Astrocyte (in vitro differentiated cells and primary cell): ENCODE measurements at regions not wholly inside any gene's neighbourhood (a gene's known extent, or its start where the extent isn't known, plus 50 kb on each side); places are given as distances from the start of the nearest gene placed in this dataset.

Experiments
- DNase-seq: peaks from one replicate; pipeline ENCODE4 v3.0.0-alpha.2; 2010; ENCODE audit warnings: low read depth
- FAIRE-seq: peaks from 2 replicates; lab custom pipeline; 2011; peaks lifted over from hg19 to GRCh38; lab: Jason Lieb, UNC
- H2AFZ ChIP-seq: 2 replicates; pipeline ENCODE4 v1.6.0; 2012; ENCODE audit warnings: low read depth, low read length, inconsistent platforms
- H3K27ac ChIP-seq: 2 replicates; pipeline ENCODE4 v1.5.1; 2011; ENCODE audit warnings: low read depth, low read length, inconsistent platforms
- H3K27me3 ChIP-seq: 2 replicates; pipeline ENCODE4 v1.6.0; 2011; ENCODE audit warnings: low read length, inconsistent platforms; ENCODE audit not compliant: insufficient read depth
- H3K36me3 ChIP-seq: 2 replicates; pipeline ENCODE4 v1.5.1; 2011; ENCODE audit warnings: low read length, inconsistent platforms; ENCODE audit not compliant: insufficient read depth
- H3K4me1 ChIP-seq: 2 replicates; pipeline ENCODE4 v1.5.1; 2011; ENCODE audit warnings: low read length, inconsistent platforms; ENCODE audit not compliant: insufficient read depth
- H3K4me2 ChIP-seq: 2 replicates; pipeline ENCODE4 v1.6.0; 2012; ENCODE audit warnings: low read length, inconsistent platforms
- H3K4me3 ChIP-seq: 2 replicates; pipeline ENCODE4 v1.5.1; 2011; ENCODE audit warnings: low read depth, mild to moderate bottlenecking, low read length, inconsistent platforms; ENCODE audit not compliant: insufficient read depth
- H3K79me2 ChIP-seq: 2 replicates; pipeline ENCODE4 v1.6.0; 2012; ENCODE audit warnings: mild to moderate bottlenecking, low read length, inconsistent platforms; ENCODE audit not compliant: insufficient read depth
- H3K9ac ChIP-seq: 2 replicates; pipeline ENCODE4 v1.6.0; 2012; ENCODE audit warnings: mild to moderate bottlenecking, low read length, inconsistent platforms
- H3K9me3 ChIP-seq: 2 replicates; pipeline ENCODE4 v1.5.1; 2012; ENCODE audit warnings: low read depth, mild to moderate bottlenecking, low read length, inconsistent platforms; ENCODE audit not compliant: insufficient read depth
- H4K20me1 ChIP-seq: 2 replicates; pipeline ENCODE4 v1.6.0; 2012; ENCODE audit warnings: low read length, inconsistent platforms; ENCODE audit not compliant: insufficient read depth
- H3K27ac Mint-ChIP-seq: one replicate; pipeline ENCODE4 v1.8.0; 2021; ENCODE audit warnings: mild to moderate bottlenecking, mixed read lengths; ENCODE audit not compliant: unreplicated experiment
- H3K27me3 Mint-ChIP-seq: one replicate; pipeline ENCODE4 v1.8.0; 2021; ENCODE audit warnings: low read depth, mixed read lengths; ENCODE audit not compliant: unreplicated experiment
- H3K36me3 Mint-ChIP-seq: one replicate; pipeline ENCODE4 v1.8.0; 2021; ENCODE audit warnings: low read depth, mixed read lengths; ENCODE audit not compliant: unreplicated experiment
- H3K4me1 Mint-ChIP-seq: one replicate; pipeline ENCODE4 v1.8.0; 2021; ENCODE audit warnings: low read depth, mixed read lengths; ENCODE audit not compliant: unreplicated experiment
- H3K4me3 Mint-ChIP-seq: one replicate; pipeline ENCODE4 v1.8.0; 2021; ENCODE audit warnings: mild to moderate bottlenecking, moderate library complexity, mixed read lengths; ENCODE audit not compliant: unreplicated experiment
- H3K9me3 Mint-ChIP-seq: one replicate; pipeline ENCODE4 v1.8.0; 2021; ENCODE audit warnings: mild to moderate bottlenecking, mixed read lengths; ENCODE audit not compliant: unreplicated experiment
- EZH2 ChIP-seq: IDR thresholded peaks from 2 replicates; pipeline ENCODE4 v1.6.1; 2012; ENCODE audit warnings: mild to moderate bottlenecking, low read length, inconsistent platforms; ENCODE audit not compliant: insufficient read depth
- TF ChIP-seq, protein P1 (sequence below): IDR thresholded peaks from 2 replicates; pipeline ENCODE4 v1.5.1; 2011; ENCODE audit warnings: low read depth, mild to moderate bottlenecking, inconsistent platforms, low read length, moderate library complexity; ENCODE audit not compliant: insufficient read depth

DNA sequence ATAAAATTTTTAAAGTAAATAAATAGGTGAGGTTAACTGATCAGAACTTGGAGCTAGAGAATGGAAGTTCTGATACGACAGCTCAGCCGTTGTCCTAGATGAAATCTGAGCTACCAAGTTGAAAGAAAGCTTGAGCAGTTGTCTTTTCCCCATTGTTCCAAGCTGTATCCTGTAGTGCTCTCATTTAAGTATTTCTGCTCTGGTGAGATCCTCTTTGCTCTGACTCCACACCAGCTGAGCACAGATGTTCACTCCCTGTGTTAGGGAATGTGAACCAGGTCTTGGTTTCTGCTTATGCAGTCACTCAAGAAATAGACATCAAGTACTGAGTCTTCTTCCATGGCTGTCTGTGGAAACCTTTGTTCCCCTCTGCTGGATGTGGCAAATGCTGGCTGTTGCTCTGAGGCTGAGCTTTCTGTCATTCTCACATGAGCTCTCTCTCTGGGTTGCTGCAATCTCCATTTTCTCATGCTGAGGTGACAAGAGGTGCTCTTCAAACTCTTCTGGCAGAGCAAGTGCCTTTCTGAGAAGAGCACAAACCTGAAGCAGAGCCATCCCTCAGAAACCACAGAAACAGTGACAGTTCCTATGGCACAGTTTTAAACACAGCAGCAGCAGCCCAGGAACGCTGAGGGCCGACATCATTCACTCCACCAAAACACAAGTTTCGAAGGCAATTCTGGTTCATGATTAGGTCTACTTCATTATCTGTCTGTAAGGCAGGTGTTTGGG, 194.1 kb downstream of the SP3 start:
- no peak for TF ChIP-seq EZH2
- TF ChIP-seq, protein P1, sequence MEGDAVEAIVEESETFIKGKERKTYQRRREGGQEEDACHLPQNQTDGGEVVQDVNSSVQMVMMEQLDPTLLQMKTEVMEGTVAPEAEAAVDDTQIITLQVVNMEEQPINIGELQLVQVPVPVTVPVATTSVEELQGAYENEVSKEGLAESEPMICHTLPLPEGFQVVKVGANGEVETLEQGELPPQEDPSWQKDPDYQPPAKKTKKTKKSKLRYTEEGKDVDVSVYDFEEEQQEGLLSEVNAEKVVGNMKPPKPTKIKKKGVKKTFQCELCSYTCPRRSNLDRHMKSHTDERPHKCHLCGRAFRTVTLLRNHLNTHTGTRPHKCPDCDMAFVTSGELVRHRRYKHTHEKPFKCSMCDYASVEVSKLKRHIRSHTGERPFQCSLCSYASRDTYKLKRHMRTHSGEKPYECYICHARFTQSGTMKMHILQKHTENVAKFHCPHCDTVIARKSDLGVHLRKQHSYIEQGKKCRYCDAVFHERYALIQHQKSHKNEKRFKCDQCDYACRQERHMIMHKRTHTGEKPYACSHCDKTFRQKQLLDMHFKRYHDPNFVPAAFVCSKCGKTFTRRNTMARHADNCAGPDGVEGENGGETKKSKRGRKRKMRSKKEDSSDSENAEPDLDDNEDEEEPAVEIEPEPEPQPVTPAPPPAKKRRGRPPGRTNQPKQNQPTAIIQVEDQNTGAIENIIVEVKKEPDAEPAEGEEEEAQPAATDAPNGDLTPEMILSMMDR, result no peak
- H3K4me2 ChIP-seq, result no peak overlapping the region
- H3K36me3 Mint-ChIP-seq, result no peaks in the 10 kb centered on the region

DNA sequence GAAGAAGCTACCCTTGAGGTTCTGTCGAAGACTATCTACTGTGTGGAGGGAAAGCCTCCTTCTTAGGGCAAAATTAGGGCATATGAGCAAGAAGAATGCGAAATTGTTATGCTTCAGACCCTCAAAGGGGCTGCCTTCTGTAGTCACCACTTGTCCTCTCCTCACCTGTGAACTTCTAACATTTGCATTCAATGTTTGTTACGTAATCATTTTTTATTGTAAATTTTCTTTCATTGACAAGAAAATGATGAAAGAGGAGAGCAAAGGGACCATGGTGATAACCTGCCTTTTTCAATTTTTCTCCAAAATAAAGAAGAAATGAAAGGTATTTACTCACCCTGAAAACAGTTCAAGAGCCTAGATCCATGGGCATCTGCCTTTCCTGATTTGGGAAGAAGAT, 193.0 kb downstream of the SP3 start:
- no peak overlapping the region for H3K27ac ChIP-seq
- H3K27me3 Mint-ChIP-seq, result peaks cover 14% of the 10 kb centered on the region
- H3K4me1 Mint-ChIP-seq, result no peaks in the 10 kb centered on the region
- DNase-seq (no peak), FAIRE-seq (no peak)
- no peaks in the 10 kb centered on the region for H3K9me3 ChIP-seq
- no peaks in the 10 kb centered on the region for H3K9me3 Mint-ChIP-seq
- no peaks in the 10 kb centered on the region for H3K36me3 ChIP-seq
- H3K4me2 ChIP-seq, result no peak overlapping the region
- H2AFZ ChIP-seq, result no peak overlapping the region
- H3K36me3 Mint-ChIP-seq, result no peaks in the 10 kb centered on the region
- no peak overlapping the region for H3K9ac ChIP-seq
- H3K4me3 ChIP-seq, result no peak overlapping the region
- no peak for TF ChIP-seq EZH2
- TF ChIP-seq, protein P1, result no peak
- H3K4me1 ChIP-seq, result no peaks in the 10 kb centered on the region
- H4K20me1 ChIP-seq, result no peaks in the 10 kb centered on the region
- peaks cover 9% of the 10 kb centered on the region for H3K27me3 ChIP-seq
- H3K27ac Mint-ChIP-seq, result no peak overlapping the region
- no peak overlapping the region for H3K4me3 Mint-ChIP-seq
- no peaks in the 10 kb centered on the region for H3K79me2 ChIP-seq

More for the DNA sequence above, 194.1 kb downstream of the SP3 start:
- H3K4me3 ChIP-seq, result no peak overlapping the region
- H3K4me3 Mint-ChIP-seq, result no peak overlapping the region
- H3K27ac Mint-ChIP-seq, result no peak overlapping the region
- no peak for DNase-seq
- H3K9ac ChIP-seq, result no peak overlapping the region
- no peak overlapping the region for H2AFZ ChIP-seq
- no peaks in the 10 kb centered on the region for H3K4me1 Mint-ChIP-seq
- H3K27me3 Mint-ChIP-seq, result peaks cover 14% of the 10 kb centered on the region
- H3K36me3 ChIP-seq, result no peaks in the 10 kb centered on the region
- no peak overlapping the region for H3K27ac ChIP-seq
- H3K27me3 ChIP-seq, result peaks cover 9% of the 10 kb centered on the region
- no peaks in the 10 kb centered on the region for H3K9me3 Mint-ChIP-seq
- H3K79me2 ChIP-seq, result no peaks in the 10 kb centered on the region
- H3K9me3 ChIP-seq, result no peaks in the 10 kb centered on the region
- no peaks in the 10 kb centered on the region for H4K20me1 ChIP-seq
- no peak for FAIRE-seq
- no peaks in the 10 kb centered on the region for H3K4me1 ChIP-seq

- Histone ChIP-seq H3K27me3 (peaks cover 9% of the 10 kb centered on the region), H3K9ac (no peak overlapping the region), H3K27ac (no peak overlapping the region), H3K79me2 (no peaks in the 10 kb centered on the region), H4K20me1 (no peaks in the 10 kb centered on the region), H3K9me3 (no peaks in the 10 kb centered on the region), H3K4me2 (no peak overlapping the region), H3K4me1 (no peaks in the 10 kb centered on the region), H2AFZ (no peak overlapping the region), H3K4me3 (no peak overlapping the region), H3K36me3 (no peaks in the 10 kb centered on the region)
- no peak for FAIRE-seq
- no peak for DNase-seq
- H3K4me3 Mint-ChIP-seq, result no peak overlapping the region
- peaks cover 14% of the 10 kb centered on the region for H3K27me3 Mint-ChIP-seq
- TF ChIP-seq EZH2, result no peak
- TF ChIP-seq, protein P1, result no peak
- no peaks in the 10 kb centered on the region for H3K36me3 Mint-ChIP-seq
- no peaks in the 10 kb centered on the region for H3K4me1 Mint-ChIP-seq
- H3K27ac Mint-ChIP-seq, result no peak overlapping the region
- no peaks in the 10 kb centered on the region for H3K9me3 Mint-ChIP-seq
Observed at GRCh38 chr2:173773076-173773475, 192.1 kb downstream of the SP3 start.
